NCI-H2196 (cell line): ENCODE measurements at regions not wholly inside any gene's neighbourhood (a gene's known extent, or its start where the extent isn't known, plus 50 kb on each side); places are given as distances from the start of the nearest gene placed in this dataset.
A peak's percentile ranks its signal among the peaks of the same experiment; 100 is the strongest.

Experiments
- DNase-seq: peaks from one replicate; lab custom pipeline; 2025; ENCODE audit not compliant: unreplicated experiment; lab: John Stamatoyannopoulos, UW

GRCh38 chr17:72297326-72298115 is 176.7 kb downstream of the SOX9 start:
- DNase-seq = no peak

- no peak for DNase-seq
Observed at GRCh38 chr17:72299100-72299499, 178.3 kb downstream of the SOX9 start.

- DNase-seq = no peak
Observed at GRCh38 chr17:72299592-72299991, 178.8 kb downstream of the SOX9 start.

GRCh38 chr17:72301887-72302286 is 181.1 kb downstream of the SOX9 start:
- DNase-seq = no peak

- no peak for DNase-seq
Observed at GRCh38 chr17:72302735-72303134, 181.9 kb downstream of the SOX9 start.

- no peak for DNase-seq
Observed at GRCh38 chr17:72303787-72304733, 183.2 kb downstream of the SOX9 start.

GRCh38 chr17:72304859-72305258 is 184.0 kb downstream of the SOX9 start:
- no peak for DNase-seq

GRCh38 chr17:72305472-72305871 is 184.7 kb downstream of the SOX9 start:
- DNase-seq = no peak

- no peak for DNase-seq
Observed at GRCh38 chr17:72306037-72306436, 185.2 kb downstream of the SOX9 start.

- DNase-seq = no peak
Observed at GRCh38 chr17:72307836-72308235, 187.0 kb downstream of the SOX9 start.

GRCh38 chr17:72308744-72309385 is 188.0 kb downstream of the SOX9 start:
- peak; percentile 14 for DNase-seq

GRCh38 chr17:72311004-72311403 is 190.2 kb downstream of the SOX9 start:
- DNase-seq = no peak

- DNase-seq = no peak
Observed at GRCh38 chr17:72315122-72315913, 194.5 kb downstream of the SOX9 start.

GRCh38 chr17:72318131-72318530 is 197.3 kb downstream of the SOX9 start:
- DNase-seq = no peak

- no peak for DNase-seq
Observed at GRCh38 chr17:72321896-72322295, 201.1 kb downstream of the SOX9 start.

GRCh38 chr17:72332367-72332766 is 211.5 kb downstream of the SOX9 start:
- DNase-seq = no peak

- DNase-seq = no peak
Observed at GRCh38 chr17:72333570-72333969, 212.8 kb downstream of the SOX9 start.

- DNase-seq = no peak
Observed at GRCh38 chr17:72334205-72334604, 213.4 kb downstream of the SOX9 start.

- peak; percentile 51 for DNase-seq
Observed at GRCh38 chr17:72336026-72336803, 215.4 kb downstream of the SOX9 start.

GRCh38 chr17:72336804-72337070 is 215.9 kb downstream of the SOX9 start:
- DNase-seq = no peak
